NCI-H128 (cell line): ENCODE measurements at regions not wholly inside any gene's neighbourhood (a gene's known extent, or its start where the extent isn't known, plus 50 kb on each side); places are given as distances from the start of the nearest gene placed in this dataset.
"Not testable (repeated sequence)": the region's sequence is repeated elsewhere in the genome, so short reads cannot be mapped to it uniquely, and the experiment has no call there.

ENCODE experiments used
- DNase-seq: peaks from one replicate; lab custom pipeline; 2025; ENCODE audit not compliant: unreplicated experiment; lab: John Stamatoyannopoulos, UW

- no peak for DNase-seq
Observed at GRCh38 chr4:118410138-118410537, 57.3 kb upstream of the PRSS12 start.

GRCh38 chr4:118417325-118417724, 64.5 kb upstream of the PRSS12 start:
- DNase-seq: no peak

GRCh38 chr4:118417800-118418199, 65.0 kb upstream of the PRSS12 start:
- not testable (repeated sequence) for DNase-seq

- DNase-seq: not testable (repeated sequence)
Observed at GRCh38 chr4:118418396-118418795, 65.6 kb upstream of the PRSS12 start.

GRCh38 chr4:118419626-118420025, 66.8 kb upstream of the PRSS12 start:
- not testable (repeated sequence) for DNase-seq

- DNase-seq: not testable (repeated sequence)
Observed at GRCh38 chr4:118424062-118424461, 71.3 kb upstream of the PRSS12 start.

GRCh38 chr4:118428881-118429280, 76.1 kb upstream of the PRSS12 start:
- DNase-seq: not testable (repeated sequence)

GRCh38 chr4:118432359-118432758, 79.6 kb upstream of the PRSS12 start:
- not testable (repeated sequence) for DNase-seq

- DNase-seq: not testable (repeated sequence)
Observed at GRCh38 chr4:118433612-118434375, 81.0 kb upstream of the PRSS12 start.

GRCh38 chr4:118435415-118435814, 82.6 kb upstream of the PRSS12 start:
- not testable (repeated sequence) for DNase-seq

- not testable (repeated sequence) for DNase-seq
Observed at GRCh38 chr4:118442115-118442837, 89.5 kb upstream of the PRSS12 start.

- DNase-seq: not testable (repeated sequence)
Observed at GRCh38 chr4:118447397-118447796, 94.6 kb upstream of the PRSS12 start.

- DNase-seq: not testable (repeated sequence)
Observed at GRCh38 chr4:118454857-118455256, 102.1 kb upstream of the PRSS12 start.

GRCh38 chr4:118461435-118461834, 108.6 kb upstream of the PRSS12 start:
- DNase-seq: not testable (repeated sequence)

- DNase-seq: not testable (repeated sequence)
Observed at GRCh38 chr4:118465831-118466230, 113.0 kb upstream of the PRSS12 start.

- DNase-seq: not testable (repeated sequence)
Observed at GRCh38 chr4:118474001-118474626, 121.3 kb upstream of the PRSS12 start.

GRCh38 chr4:118474771-118475170, 122.0 kb upstream of the PRSS12 start:
- not testable (repeated sequence) for DNase-seq

GRCh38 chr4:118475901-118476300, 123.1 kb upstream of the PRSS12 start:
- DNase-seq: not testable (repeated sequence)

GRCh38 chr4:118477826-118478225, 125.0 kb upstream of the PRSS12 start:
- DNase-seq: peak; percentile 1

GRCh38 chr4:118485801-118486314, 133.1 kb upstream of the PRSS12 start:
- not testable (repeated sequence) for DNase-seq

- not testable (repeated sequence) for DNase-seq
Observed at GRCh38 chr4:118492963-118493362, 140.2 kb upstream of the PRSS12 start.
